ENCODE measurements at regions not wholly inside any gene's neighbourhood (a gene's known extent, or its start where the extent isn't known, plus 50 kb on each side); places are given as distances from the start of the nearest gene placed in this dataset.
"Not testable (repeated sequence)": the region's sequence is repeated elsewhere in the genome, so short reads cannot be mapped to it uniquely, and the experiment has no call there.

GRCh38 chr1:221972276-221973235 lies 230.7 kb upstream of the DUSP10 start:
- no peak for DNase-seq (ENCODE audit: low read depth in 2 of 2, low spot score in 1 of 2)

DNA sequence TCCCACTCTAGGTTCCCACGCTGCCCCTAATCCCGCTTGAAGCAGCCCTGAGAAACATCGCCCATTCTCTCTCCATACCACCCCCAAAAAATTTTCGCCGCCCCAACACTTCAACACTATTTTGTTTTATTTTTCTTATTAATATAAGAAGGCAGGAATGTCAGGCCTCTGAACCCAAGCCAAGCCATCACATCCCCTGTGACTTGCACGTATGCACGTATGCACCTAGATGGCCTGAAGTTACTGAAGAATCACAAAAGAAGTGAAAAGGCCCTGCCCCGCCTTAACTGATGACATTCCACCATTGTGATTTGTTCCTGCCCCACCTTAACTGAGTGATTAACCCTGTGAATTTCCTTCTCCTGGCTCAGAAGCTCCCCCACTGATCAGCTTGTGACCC lies 229.1 kb upstream of the DUSP10 start:
- DNase-seq (ENCODE audit: low read depth in 2 of 2, low spot score in 1 of 2) = not testable (repeated sequence)

GRCh38 chr1:221969298-221969858 lies 227.5 kb upstream of the DUSP10 start:
- DNase-seq (ENCODE audit: low read depth in 2 of 2, low spot score in 1 of 2) = not testable (repeated sequence)

- not testable (repeated sequence) for DNase-seq (ENCODE audit: low read depth in 2 of 2, low spot score in 1 of 2)
Observed at GRCh38 chr1:221967538-221967937, 225.6 kb upstream of the DUSP10 start.

- DNase-seq (ENCODE audit: low read depth in 2 of 2, low spot score in 1 of 2) = not testable (repeated sequence)
Observed at GRCh38 chr1:221966888-221967287, 225.0 kb upstream of the DUSP10 start.

DNA sequence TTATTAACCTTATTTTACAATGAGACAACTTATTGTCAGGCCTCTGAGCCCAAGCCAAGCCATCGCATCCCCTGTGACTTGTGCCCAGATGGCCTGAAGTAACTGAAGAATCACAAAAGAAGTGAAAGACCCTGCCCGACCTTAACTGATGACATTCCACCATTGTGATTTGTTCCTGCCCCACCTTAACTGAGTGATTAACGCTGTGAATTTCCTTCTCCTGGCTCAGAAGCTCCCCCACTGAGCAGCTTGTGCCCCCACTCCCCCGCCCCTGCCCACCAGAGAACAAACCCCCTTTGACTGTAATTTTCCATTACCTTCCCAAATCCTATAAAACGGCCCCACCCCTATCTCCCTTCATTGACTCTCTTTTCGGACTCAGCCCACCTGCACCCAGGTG lies 224.0 kb upstream of the DUSP10 start:
- DNase-seq (ENCODE audit: low read depth in 2 of 2, low spot score in 1 of 2) = not testable (repeated sequence)

DNA sequence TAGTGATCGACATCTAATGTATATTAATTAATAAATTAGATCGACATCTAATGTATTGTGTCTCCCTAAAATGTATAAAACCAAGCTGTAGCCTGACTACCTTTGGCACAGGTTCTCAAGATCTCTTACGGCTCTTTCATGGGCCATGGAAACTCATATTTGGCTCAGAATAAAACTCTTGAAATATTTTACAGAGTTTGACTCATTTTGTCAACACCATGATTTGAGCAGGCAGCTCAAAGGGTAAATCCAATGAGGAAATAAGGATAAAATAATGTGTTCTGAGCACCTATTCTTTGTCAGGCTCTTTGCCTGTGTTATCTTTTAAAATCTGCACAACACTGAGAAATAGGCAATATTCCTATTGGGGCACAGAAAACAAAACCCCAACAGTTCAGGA lies 223.4 kb upstream of the DUSP10 start:
- DNase-seq (ENCODE audit: low read depth in 2 of 2, low spot score in 1 of 2) = no peak

DNA sequence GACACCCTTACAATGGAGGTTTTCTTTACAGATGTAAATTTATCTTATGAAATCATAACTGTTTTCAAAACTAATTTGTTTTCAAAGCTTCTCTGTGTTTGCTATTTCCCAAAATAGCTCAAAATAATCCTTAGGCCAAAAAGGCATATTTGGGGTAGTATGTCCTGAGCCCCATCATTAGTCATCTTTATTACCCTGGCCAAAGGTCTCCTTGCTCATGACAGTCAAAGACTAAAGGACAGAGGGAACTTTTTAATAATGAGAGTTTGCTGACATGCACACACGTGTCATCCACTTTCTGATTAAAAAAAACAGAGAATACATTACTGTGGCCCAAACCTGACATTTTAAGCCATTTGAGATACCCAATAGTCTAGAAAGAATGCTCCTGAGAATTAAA lies 221.9 kb upstream of the DUSP10 start:
- DNase-seq (ENCODE audit: low read depth in 2 of 2, low spot score in 1 of 2) = no peak

DNA sequence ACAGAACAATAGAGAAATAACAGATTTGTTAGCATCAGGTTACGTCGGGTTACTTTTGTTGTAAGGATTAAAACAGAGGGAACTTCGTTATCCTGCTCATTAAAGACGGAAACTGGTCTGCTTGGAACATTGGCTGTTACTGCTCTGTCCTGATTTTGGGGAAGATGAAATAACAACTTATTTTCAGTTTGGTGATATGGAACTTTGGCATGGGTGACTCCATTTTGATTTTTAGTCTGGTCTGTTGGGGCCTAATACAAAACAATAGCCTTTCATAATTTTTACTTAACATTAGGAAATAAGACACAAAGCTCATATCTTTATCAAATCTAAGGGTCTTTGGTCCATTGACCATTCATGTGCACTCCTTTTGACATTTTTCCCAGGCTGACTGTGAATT lies 220.5 kb upstream of the DUSP10 start:
- no peak for DNase-seq (ENCODE audit: low read depth in 2 of 2, low spot score in 1 of 2)

- peak; percentile 22 to 31 for DNase-seq (ENCODE audit: low read depth in 2 of 2, low spot score in 1 of 2)
Observed at GRCh38 chr1:221961532-221962292, 219.8 kb upstream of the DUSP10 start.

DNA sequence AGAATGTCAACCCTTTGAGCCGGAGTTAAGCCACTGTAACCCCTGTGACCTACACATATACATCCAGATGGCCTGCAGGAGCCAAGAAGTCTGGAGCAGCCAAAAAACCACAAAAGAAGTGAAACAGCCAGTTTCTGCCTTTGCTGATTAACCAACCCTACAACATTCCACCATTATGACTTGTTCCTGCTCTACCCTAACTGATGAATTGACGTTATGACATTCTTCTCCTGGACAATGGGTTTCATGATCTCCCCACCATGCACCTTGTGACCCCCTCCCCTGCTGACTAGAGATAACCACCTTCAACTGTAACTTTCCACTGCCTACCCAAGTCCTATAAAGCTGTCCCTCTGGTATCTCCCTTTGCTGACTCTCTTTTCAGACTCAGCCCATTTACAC lies 216.3 kb upstream of the DUSP10 start:
- DNase-seq (ENCODE audit: low read depth in 2 of 2, low spot score in 1 of 2) = not testable (repeated sequence)

- DNase-seq (ENCODE audit: low read depth in 2 of 2, low spot score in 1 of 2) = not testable (repeated sequence)
Observed at GRCh38 chr1:221957350-221957749, 215.5 kb upstream of the DUSP10 start.

- DNase-seq (ENCODE audit: low read depth in 2 of 2, low spot score in 1 of 2) = no peak
Observed at GRCh38 chr1:221949996-221950395, 208.1 kb upstream of the DUSP10 start.

DNA sequence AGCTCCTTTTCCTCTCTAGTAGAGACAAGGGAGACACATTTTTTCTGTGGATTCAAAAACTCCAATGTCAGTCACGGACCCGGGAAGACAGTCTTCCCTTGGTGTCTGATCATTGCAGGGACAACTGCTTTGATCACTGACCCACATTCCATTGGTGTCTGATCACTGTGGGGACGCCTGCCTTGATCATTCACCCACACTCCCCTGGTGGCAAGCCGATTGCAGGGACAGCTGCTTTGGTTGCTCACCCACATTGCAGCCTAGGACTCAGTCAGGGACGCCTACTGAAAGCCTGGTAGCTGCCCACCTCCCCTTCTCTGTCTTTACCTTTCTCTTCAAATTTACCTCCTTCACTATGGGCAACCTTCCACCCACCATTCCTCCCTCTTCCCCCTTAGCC lies 206.6 kb upstream of the DUSP10 start:
- no peak for DNase-seq (ENCODE audit: low read depth in 2 of 2, low spot score in 1 of 2)

- no peak for DNase-seq (ENCODE audit: low read depth in 2 of 2, low spot score in 1 of 2)
Observed at GRCh38 chr1:221947731-221948130, 205.8 kb upstream of the DUSP10 start.

GRCh38 chr1:221946768-221947167 lies 204.9 kb upstream of the DUSP10 start:
- DNase-seq (ENCODE audit: low read depth in 2 of 2, low spot score in 1 of 2) = no peak

- no peak for DNase-seq (ENCODE audit: low read depth in 2 of 2, low spot score in 1 of 2)
Observed at GRCh38 chr1:221945669-221946068, 203.8 kb upstream of the DUSP10 start.

- DNase-seq (ENCODE audit: low read depth in 2 of 2, low spot score in 1 of 2) = no peak
Observed at GRCh38 chr1:221944247-221944870, 202.5 kb upstream of the DUSP10 start.

- DNase-seq (ENCODE audit: low read depth in 2 of 2, low spot score in 1 of 2) = no peak
Observed at GRCh38 chr1:221940631-221941030, 198.7 kb upstream of the DUSP10 start.

DNA sequence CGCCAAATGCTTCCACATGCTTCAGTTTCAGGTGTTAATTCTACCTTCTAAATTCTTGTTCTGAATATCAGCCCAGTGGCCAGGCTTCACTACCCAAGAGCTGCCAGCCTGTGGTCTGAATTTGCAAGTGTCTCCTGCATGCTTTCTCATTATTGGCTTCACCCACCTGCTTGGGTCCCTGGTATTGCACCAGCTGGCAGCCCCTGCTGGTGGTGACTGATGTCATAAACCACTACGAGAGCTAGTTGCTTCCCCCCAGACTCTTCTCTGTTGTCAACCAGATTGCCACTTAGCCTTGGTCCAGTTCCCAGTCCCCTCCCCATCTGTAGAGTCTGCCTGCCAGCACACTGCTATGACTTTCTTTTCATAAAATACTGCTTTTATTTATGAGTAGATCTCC lies 197.7 kb upstream of the DUSP10 start:
- no peak for DNase-seq (ENCODE audit: low read depth in 2 of 2, low spot score in 1 of 2)
